ENCODE measurements at regions not wholly inside any gene's neighbourhood (a gene's known extent, or its start where the extent isn't known, plus 50 kb on each side); places are given as distances from the start of the nearest gene placed in this dataset.

DNA sequence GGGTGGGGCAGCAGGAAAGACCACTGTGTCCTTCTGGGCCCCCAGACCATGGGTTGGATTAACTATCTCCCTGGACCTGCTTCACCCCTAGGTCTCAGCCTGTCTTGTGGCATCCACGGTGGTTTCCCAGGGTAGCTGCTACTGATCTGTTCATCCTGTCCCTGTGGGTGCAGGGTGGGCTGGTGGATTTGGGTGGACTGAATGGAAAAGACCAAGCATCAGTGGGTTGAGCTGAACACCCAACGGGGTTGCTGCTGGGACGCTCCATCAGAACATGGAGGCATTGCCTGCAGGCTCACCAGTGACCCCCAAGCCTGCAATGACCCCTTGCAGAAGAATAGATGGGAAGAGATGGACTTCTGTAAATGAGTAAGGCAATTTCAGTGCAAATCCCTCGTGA lies 812.1 kb downstream of the TBC1D22A start:
- H3K27ac ChIP-seq (replicated peaks): no peak overlapping the region
- no peaks in the 10 kb centered on the region for H3K27me3 ChIP-seq (ENCODE audit: insufficient read depth, poor library complexity, severe bottlenecking)
- no peak overlapping the region for H3K4me3 ChIP-seq (replicated peaks; ENCODE audit: insufficient read depth, low read length)
- no peak for DNase-seq (ENCODE audit: low read depth in 1 of 2, low spot score in 1 of 2)
- no peak for TF ChIP-seq REST (IDR thresholded peaks at IDR 0.05; ENCODE audit: insufficient replicate concordance, low read depth)
- TF ChIP-seq POLR2AphosphoS5 (IDR thresholded peaks at IDR 0.05; ENCODE audit: low read depth): no peak
- TF ChIP-seq CTCF (IDR thresholded peaks at IDR 0.05; ENCODE audit: insufficient read depth, low read length): no peak
- no peak for TF ChIP-seq GABPA (IDR thresholded peaks at IDR 0.05; ENCODE audit: low read depth)
- no peak for TF ChIP-seq SPI1 (IDR thresholded peaks at IDR 0.05; ENCODE audit: borderline replicate concordance, low read depth)

GRCh38 chr22:47573141-47573540 lies 810.7 kb downstream of the TBC1D22A start:
- Histone ChIP-seq H3K27me3 (ENCODE audit: insufficient read depth, poor library complexity, severe bottlenecking) (no peaks in the 10 kb centered on the region), H3K4me3 (replicated peaks; ENCODE audit: insufficient read depth, low read length) (no peak overlapping the region), H3K27ac (replicated peaks) (no peak overlapping the region)
- TF ChIP-seq POLR2AphosphoS5 (IDR thresholded peaks at IDR 0.05; ENCODE audit: low read depth): no peak
- no peak for TF ChIP-seq CTCF (IDR thresholded peaks at IDR 0.05; ENCODE audit: insufficient read depth, low read length)
- no peak for TF ChIP-seq REST (IDR thresholded peaks at IDR 0.05; ENCODE audit: insufficient replicate concordance, low read depth)
- no peak for TF ChIP-seq SPI1 (IDR thresholded peaks at IDR 0.05; ENCODE audit: borderline replicate concordance, low read depth)
- no peak for TF ChIP-seq GABPA (IDR thresholded peaks at IDR 0.05; ENCODE audit: low read depth)
- no peak for DNase-seq (ENCODE audit: low read depth in 1 of 2, low spot score in 1 of 2)

DNA sequence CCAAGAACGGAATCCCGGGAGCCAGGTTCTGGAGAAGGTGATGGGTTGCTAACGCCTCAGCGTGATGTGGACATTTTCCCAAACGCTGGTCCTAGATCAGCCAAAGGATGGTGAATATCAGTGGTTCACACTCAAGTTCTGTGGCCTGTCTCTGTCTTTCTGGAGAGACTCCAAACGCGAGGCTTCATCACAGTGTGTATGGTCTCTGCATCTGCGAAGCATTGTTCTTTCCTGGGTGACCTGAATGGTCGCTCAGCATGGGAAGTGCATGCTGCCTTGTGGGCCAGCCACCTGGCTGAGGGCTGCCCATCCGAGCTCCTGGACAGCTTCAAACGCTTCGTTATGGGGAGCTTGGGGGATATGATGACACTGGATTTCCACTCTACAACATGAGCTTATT lies 810.0 kb downstream of the TBC1D22A start:
- no peak for DNase-seq (ENCODE audit: low read depth in 1 of 2, low spot score in 1 of 2)
- H3K27me3 ChIP-seq (ENCODE audit: insufficient read depth, poor library complexity, severe bottlenecking): no peaks in the 10 kb centered on the region
- TF ChIP-seq REST (IDR thresholded peaks at IDR 0.05; ENCODE audit: insufficient replicate concordance, low read depth): no peak
- no peak for TF ChIP-seq GABPA (IDR thresholded peaks at IDR 0.05; ENCODE audit: low read depth)
- no peak for TF ChIP-seq POLR2AphosphoS5 (IDR thresholded peaks at IDR 0.05; ENCODE audit: low read depth)
- no peak for TF ChIP-seq CTCF (IDR thresholded peaks at IDR 0.05; ENCODE audit: insufficient read depth, low read length)
- TF ChIP-seq SPI1 (IDR thresholded peaks at IDR 0.05; ENCODE audit: borderline replicate concordance, low read depth): no peak
- no peak overlapping the region for H3K27ac ChIP-seq (replicated peaks)
- no peak overlapping the region for H3K4me3 ChIP-seq (replicated peaks; ENCODE audit: insufficient read depth, low read length)

Measured in HL-60 (cell line).